Kasumi-1 (cell line): ENCODE measurements at regions not wholly inside any gene's neighbourhood (a gene's known extent, or its start where the extent isn't known, plus 50 kb on each side); places are given as distances from the start of the nearest gene placed in this dataset.
"Not testable (repeated sequence)": the region's sequence is repeated elsewhere in the genome, so short reads cannot be mapped to it uniquely, and the experiment has no call there.

ENCODE experiments used
- DNase-seq, 2 experiments: peaks; one replicate each; lab custom pipeline; 2025; lab: John Stamatoyannopoulos, UW

GRCh38 chr20:30660982-30661381, 596.5 kb upstream of the DEFB115 start:
- not testable (repeated sequence) for DNase-seq

- not testable (repeated sequence) for DNase-seq
Observed at GRCh38 chr20:30668418-30668817, 589.0 kb upstream of the DEFB115 start.

GRCh38 chr20:30669330-30670029, 588.0 kb upstream of the DEFB115 start:
- not testable (repeated sequence) for DNase-seq

- DNase-seq, result not testable (repeated sequence)
Observed at GRCh38 chr20:30671120-30671519, 586.3 kb upstream of the DEFB115 start.

- DNase-seq, result not testable (repeated sequence)
Observed at GRCh38 chr20:30675988-30676564, 581.4 kb upstream of the DEFB115 start.

GRCh38 chr20:30682236-30682635, 575.2 kb upstream of the DEFB115 start:
- DNase-seq, result not testable (repeated sequence)

- DNase-seq, result not testable (repeated sequence)
Observed at GRCh38 chr20:30712861-30713260, 544.6 kb upstream of the DEFB115 start.

GRCh38 chr20:30719415-30720199, 537.9 kb upstream of the DEFB115 start:
- DNase-seq, result not testable (repeated sequence)

GRCh38 chr20:30723511-30723910, 534.0 kb upstream of the DEFB115 start:
- not testable (repeated sequence) for DNase-seq

- not testable (repeated sequence) for DNase-seq
Observed at GRCh38 chr20:30723934-30724687, 533.4 kb upstream of the DEFB115 start.

- DNase-seq, result not testable (repeated sequence)
Observed at GRCh38 chr20:30724688-30725074, 532.8 kb upstream of the DEFB115 start.

- not testable (repeated sequence) for DNase-seq
Observed at GRCh38 chr20:30725188-30725587, 532.3 kb upstream of the DEFB115 start.

- not testable (repeated sequence) for DNase-seq
Observed at GRCh38 chr20:30728271-30728885, 529.1 kb upstream of the DEFB115 start.
